Lower leg skin (tissue), 3 donors: ENCODE measurements at regions not wholly inside any gene's neighbourhood (a gene's known extent, or its start where the extent isn't known, plus 50 kb on each side); places are given as distances from the start of the nearest gene placed in this dataset.

Experiments used
- CTCF ChIP-seq, 3 donors: fragments of 450-650 bp; IDR thresholded peaks; one replicate each; pipeline ENCODE4 v1.5.1; 2016; ENCODE audit warnings: antibody characterized with exemption in 3 of 3, mild to moderate bottlenecking in 3 of 3, moderate library complexity in 2 of 3
- POLR2A ChIP-seq, 2 donors: fragments of 450-650 bp; IDR thresholded peaks; one replicate each; pipeline ENCODE4 v1.6.1; 2016 to 2017; ENCODE audit warnings: antibody characterized with exemption in 2 of 2, mild to moderate bottlenecking in 1 of 2, moderate library complexity in 1 of 2

- TF ChIP-seq CTCF (IDR thresholded peaks at IDR 0.05) (no peak), POLR2A (IDR thresholded peaks at IDR 0.05) (no peak)
Measured at GRCh38 chr16:9518051-9518450, 426.6 kb downstream of the HAPSTR1 start.
